ENCODE measurements at regions not wholly inside any gene's neighbourhood (a gene's known extent, or its start where the extent isn't known, plus 50 kb on each side); places are given as distances from the start of the nearest gene placed in this dataset.
"Not testable (repeated sequence)": the region's sequence is repeated elsewhere in the genome, so short reads cannot be mapped to it uniquely, and the experiment has no call there.

DNA sequence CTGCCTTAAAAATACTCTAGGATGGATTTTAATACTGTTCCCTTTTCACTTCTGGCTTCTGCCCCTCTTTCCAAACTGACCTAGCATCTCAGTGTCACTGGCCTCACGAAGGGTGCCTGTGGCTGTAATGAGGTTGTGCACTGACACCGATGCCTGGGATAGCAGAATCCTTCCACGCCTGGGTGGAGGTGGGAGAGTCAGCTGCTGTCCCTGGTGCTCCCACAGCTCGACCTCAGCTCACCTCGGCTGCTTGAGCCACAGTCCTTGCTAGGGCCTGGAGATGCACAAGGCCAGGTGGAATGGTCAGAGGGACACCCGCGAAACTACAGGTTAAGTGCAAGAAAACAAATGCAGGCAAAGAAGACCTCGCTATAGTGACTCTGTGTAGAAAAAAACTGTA lies 123.4 kb upstream of the ACBD5 start:
- no peaks in the 10 kb centered on the region for H3K36me3 ChIP-seq
- H3K27me3 ChIP-seq, result no peaks in the 10 kb centered on the region
- DNase-seq, result peak in 1 of 2 donors; percentile 15
- intact Hi-C loops (cut with DNase I), result loop anchor here (5.0 kb wide), 1 partner anchor 137 kb away; no protein-coding TSS in a partner anchor
- no peak overlapping the region for H3K4me3 ChIP-seq (replicated peaks in 1 of 3)
- H3K4me1 ChIP-seq, result no peaks in the 10 kb centered on the region
- no peak for TF ChIP-seq POLR2A (IDR thresholded peaks at IDR 0.05)
- no peak for TF ChIP-seq CTCF (IDR thresholded peaks at IDR 0.05)
- H3K27ac ChIP-seq, result no peak overlapping the region
- no peaks in the 10 kb centered on the region for H3K9me3 ChIP-seq
- 48 to 70% methylated on average over 8 of the region's 8 CpGs for WGBS, 2 donors

GRCh38 chr10:27360581-27361172 lies 120.1 kb upstream of the ACBD5 start:
- 6 to 9% methylated on average over 3 of the region's 3 CpGs for WGBS, 2 donors
- H3K36me3 ChIP-seq, result no peaks in the 10 kb centered on the region
- no peak overlapping the region for H3K4me3 ChIP-seq (replicated peaks in 1 of 3)
- intact Hi-C loops (cut with DNase I), result loop anchor here (5.0 kb wide), 1 partner anchor 133 kb away; no protein-coding TSS in a partner anchor
- no peaks in the 10 kb centered on the region for H3K4me1 ChIP-seq
- no peak overlapping the region for H3K27ac ChIP-seq
- H3K9me3 ChIP-seq, result no peaks in the 10 kb centered on the region
- DNase-seq, result peak; percentile 82 to 83
- peak; percentile 25 to 92 (median 77) for TF ChIP-seq CTCF (IDR thresholded peaks at IDR 0.05)
- no peak for TF ChIP-seq POLR2A (IDR thresholded peaks at IDR 0.05)
- no peaks in the 10 kb centered on the region for H3K27me3 ChIP-seq

GRCh38 chr10:27359792-27360355 lies 119.3 kb upstream of the ACBD5 start:
- Histone ChIP-seq H3K4me3 (replicated peaks in 1 of 3) (no peak overlapping the region), H3K27me3 (no peaks in the 10 kb centered on the region), H3K9me3 (no peaks in the 10 kb centered on the region), H3K4me1 (no peaks in the 10 kb centered on the region), H3K36me3 (no peaks in the 10 kb centered on the region), H3K27ac (no peak overlapping the region)
- WGBS, 2 donors, result 79 to 80% methylated on average over 12 of the region's 12 CpGs
- intact Hi-C loops (cut with DNase I), result loop anchor here (5.0 kb wide), 1 partner anchor 133 kb away; no protein-coding TSS in a partner anchor
- no peak for DNase-seq
- TF ChIP-seq CTCF (IDR thresholded peaks at IDR 0.05) (no peak), POLR2A (IDR thresholded peaks at IDR 0.05) (no peak)

GRCh38 chr10:27356738-27357137 lies 116.1 kb upstream of the ACBD5 start:
- peaks cover 6 to 9% of the 10 kb centered on the region in 2 donors for H3K4me1 ChIP-seq
- H3K27ac ChIP-seq, result no peak overlapping the region
- H3K27me3 ChIP-seq, result no peaks in the 10 kb centered on the region
- TF ChIP-seq POLR2A (IDR thresholded peaks at IDR 0.05) (no peak), CTCF (IDR thresholded peaks at IDR 0.05) (no peak)
- H3K4me3 ChIP-seq (replicated peaks in 1 of 3), result no peak overlapping the region
- H3K36me3 ChIP-seq, result no peaks in the 10 kb centered on the region
- no peak for DNase-seq
- WGBS, 2 donors, result 89 to 91% methylated on average over 8 of the region's 8 CpGs
- intact Hi-C loops (cut with DNase I), result no loop called here
- no peaks in the 10 kb centered on the region for H3K9me3 ChIP-seq

DNA sequence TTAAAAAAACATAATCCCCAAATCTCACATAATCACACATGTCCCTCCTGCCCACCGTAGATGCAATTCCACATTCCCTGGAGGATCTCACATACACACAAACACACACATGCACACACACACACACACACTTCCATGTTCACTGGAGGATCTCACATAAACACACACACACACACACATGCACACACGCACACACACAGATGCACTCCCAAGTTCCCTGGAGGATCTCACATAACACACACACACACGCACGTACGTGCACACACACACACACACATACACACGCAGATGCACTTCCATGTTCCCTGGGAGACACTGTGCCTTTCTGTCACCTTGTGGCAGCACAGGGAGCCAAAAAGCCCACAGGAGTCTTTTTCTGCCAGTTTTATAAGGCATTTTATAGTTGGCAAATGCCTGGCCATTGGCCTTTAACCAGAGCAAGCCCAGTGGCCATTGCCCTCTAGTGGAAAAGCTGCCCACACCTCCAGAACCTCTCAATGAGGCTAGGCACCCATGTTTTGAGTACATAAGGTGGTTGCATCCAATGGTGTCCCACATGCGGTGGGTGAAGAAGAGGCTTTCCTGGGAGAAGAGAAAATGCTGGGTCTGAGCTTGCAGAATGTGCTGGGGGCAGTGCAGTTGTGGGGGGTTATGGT lies 115.4 kb upstream of the ACBD5 start:
- no peak for DNase-seq
- intact Hi-C loops (cut with DNase I), result no loop called here
- no peaks in the 10 kb centered on the region for H3K36me3 ChIP-seq
- WGBS, 2 donors, result 90 to 95% methylated on average over 7 of the region's 7 CpGs
- H3K27ac ChIP-seq, result no peak overlapping the region
- H3K4me1 ChIP-seq, result peaks cover 6 to 9% of the 10 kb centered on the region in 2 donors
- TF ChIP-seq CTCF (IDR thresholded peaks at IDR 0.05), result no peak
- TF ChIP-seq POLR2A (IDR thresholded peaks at IDR 0.05), result no peak
- H3K4me3 ChIP-seq (replicated peaks in 1 of 3), result no peak overlapping the region
- H3K27me3 ChIP-seq, result no peaks in the 10 kb centered on the region
- H3K9me3 ChIP-seq, result no peaks in the 10 kb centered on the region

GRCh38 chr10:27354643-27355270 lies 114.2 kb upstream of the ACBD5 start:
- WGBS, 2 donors, result 33 to 34% methylated on average over 11 of the region's 11 CpGs
- H3K9me3 ChIP-seq; H3K36me3 ChIP-seq; H3K4me1 ChIP-seq; H3K27me3 ChIP-seq; intact Hi-C loops (cut with DNase I); H3K4me3 ChIP-seq (replicated peaks in 1 of 3): not testable (repeated sequence)
- peak overlapping the region; percentile 50 to 61 (median 57) for H3K27ac ChIP-seq
- DNase-seq, result peak; percentile 69 to 80

DNA sequence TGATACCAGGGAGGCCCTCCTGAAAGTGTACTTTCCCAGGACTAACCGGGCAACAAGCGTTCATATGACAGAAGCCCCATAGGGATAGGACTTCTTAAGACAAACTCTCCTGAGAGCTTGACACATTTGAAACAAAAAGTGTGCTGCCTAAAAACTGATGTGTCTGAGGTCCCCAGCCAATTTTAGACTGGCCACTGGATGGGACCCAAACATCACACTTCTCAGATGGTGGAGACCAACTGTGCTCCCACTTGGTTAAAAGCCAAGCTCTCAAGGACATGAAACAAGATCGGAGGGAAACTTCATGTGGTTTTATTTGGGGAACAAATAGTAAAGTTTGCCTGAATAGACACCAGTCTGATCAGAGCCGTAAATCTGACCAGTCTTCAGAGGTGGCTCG lies 113.5 kb upstream of the ACBD5 start:
- H3K36me3 ChIP-seq; DNase-seq; intact Hi-C loops (cut with DNase I); H3K27me3 ChIP-seq; H3K4me1 ChIP-seq; H3K4me3 ChIP-seq (replicated peaks in 1 of 3); H3K9me3 ChIP-seq: not testable (repeated sequence)
- 56 to 73% methylated on average over 4 to 5 of the region's 5 CpGs for WGBS, 2 donors
- H3K27ac ChIP-seq, result peak overlapping the region; percentile 50 to 61 (median 57)
